ENCODE measurements at regions not wholly inside any gene's neighbourhood (a gene's known extent, or its start where the extent isn't known, plus 50 kb on each side); places are given as distances from the start of the nearest gene placed in this dataset.

DNA sequence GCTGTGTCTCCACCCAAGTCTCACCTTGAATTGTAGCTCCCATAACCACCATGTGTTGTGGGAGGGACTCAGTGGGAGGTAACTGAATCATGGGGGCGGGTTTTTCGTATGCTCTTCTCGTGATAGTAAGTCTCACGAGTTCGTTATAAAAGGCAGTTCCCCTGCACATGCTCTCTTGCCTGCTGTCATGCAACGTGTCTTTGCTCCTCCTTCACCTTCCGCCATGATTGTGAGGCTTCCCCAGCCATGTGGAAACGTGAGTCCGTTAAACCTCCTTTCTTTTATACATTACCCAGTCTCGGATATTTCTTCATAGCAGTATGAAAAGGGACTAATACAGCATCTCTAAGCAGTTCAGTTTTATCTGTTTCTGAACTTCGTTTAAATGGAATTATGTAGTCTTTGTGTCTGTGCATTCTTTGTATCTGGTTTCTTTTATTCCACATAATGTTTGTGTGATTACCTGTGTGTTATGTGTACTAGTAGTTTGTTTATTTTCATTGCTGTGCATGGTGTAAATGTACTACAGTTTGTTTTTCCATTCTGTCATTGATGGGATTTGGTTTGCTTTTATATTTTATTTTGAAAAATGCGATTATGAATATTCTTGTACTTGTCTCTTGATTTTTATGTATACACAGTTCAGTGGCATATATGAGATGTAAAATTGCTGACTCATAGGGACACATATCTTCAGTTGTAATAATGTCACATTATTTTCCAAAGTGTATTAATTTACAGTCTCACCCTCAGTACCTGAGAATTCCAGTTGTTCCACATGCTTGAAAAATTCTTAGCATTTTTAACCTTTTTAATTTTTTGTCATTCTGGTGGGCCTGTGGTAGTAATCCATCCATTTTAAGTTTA lies 304.9 kb downstream of the GBA3 start (continued):
- TF ChIP-seq ZNF699 (CRISPR knock-in tag; IDR thresholded peaks at IDR 0.05; ENCODE audit: insufficient replicate concordance): no peak
- no peak for TF ChIP-seq SMC3 (conservative IDR thresholded peaks at IDR 0.05; ENCODE audit: insufficient read depth, low read depth, low read length)
- no peak for TF ChIP-seq KDM4B (IDR thresholded peaks at IDR 0.05; ENCODE audit: borderline replicate concordance in 2 of 2, low read depth in 1 of 2)
- no peak for TF ChIP-seq PCBP1 (IDR thresholded peaks at IDR 0.05; ENCODE audit: low read depth, low read length, poor library complexity, severe bottlenecking)
- TF ChIP-seq NFXL1 (CRISPR knock-in tag; IDR thresholded peaks at IDR 0.05): no peak
- no peak for TF ChIP-seq ZKSCAN8 (CRISPR knock-in tag; IDR thresholded peaks at IDR 0.05)
- TF ChIP-seq ZBTB34 (CRISPR knock-in tag; IDR thresholded peaks at IDR 0.05): no peak
- TF ChIP-seq ZNF143 (CRISPR knock-in tag; IDR thresholded peaks at IDR 0.05): no peak
- TF ChIP-seq PTBP1 (IDR thresholded peaks at IDR 0.05; ENCODE audit: low read depth, low read length): no peak
- TF ChIP-seq MYC (IDR thresholded peaks at IDR 0.05; ENCODE audit: low read depth, low read length): peak; percentile 96
- TF ChIP-seq MYC (CRISPR knock-in tag; IDR thresholded peaks at IDR 0.05; ENCODE audit: borderline replicate concordance, low read depth): no peak
- TF ChIP-seq POLR2A (conservative IDR thresholded peaks at IDR 0.05): peak; percentile 79
- TF ChIP-seq, protein P1, sequence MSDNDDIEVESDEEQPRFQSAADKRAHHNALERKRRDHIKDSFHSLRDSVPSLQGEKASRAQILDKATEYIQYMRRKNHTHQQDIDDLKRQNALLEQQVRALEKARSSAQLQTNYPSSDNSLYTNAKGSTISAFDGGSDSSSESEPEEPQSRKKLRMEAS (CRISPR knock-in tag; IDR thresholded peaks at IDR 0.05): peak; percentile 52
- no peak for TF ChIP-seq FOXM1 (IDR thresholded peaks at IDR 0.05; ENCODE audit: low read depth)
- TF ChIP-seq FOXM1 (CRISPR knock-in tag; IDR thresholded peaks at IDR 0.05; ENCODE audit: low read depth): no peak
- TF ChIP-seq ZNF445 (CRISPR knock-in tag; IDR thresholded peaks at IDR 0.05; ENCODE audit: low read depth): no peak
- no peak for TF ChIP-seq HDGF (IDR thresholded peaks at IDR 0.05)
- TF ChIP-seq ASH1L (IDR thresholded peaks at IDR 0.05; ENCODE audit: borderline replicate concordance, low read depth, partially characterized antibody): no peak
- no peak for TF ChIP-seq TCF7 (IDR thresholded peaks at IDR 0.05; ENCODE audit: borderline replicate concordance)
- no peak for TF ChIP-seq POU5F1 (IDR thresholded peaks at IDR 0.05; ENCODE audit: borderline replicate concordance, low read depth, low read length, partially characterized antibody)
- no peak for TF ChIP-seq PHF21A (IDR thresholded peaks at IDR 0.05; ENCODE audit: borderline replicate concordance, low read depth)
- TF ChIP-seq ZNF79 (CRISPR knock-in tag; IDR thresholded peaks at IDR 0.05; ENCODE audit: low read depth): no peak
- no peak for TF ChIP-seq MED1 (CRISPR knock-in tag; IDR thresholded peaks at IDR 0.05; ENCODE audit: borderline replicate concordance)
- no peak for TF ChIP-seq CREB3 (tag; conservative IDR thresholded peaks at IDR 0.05; ENCODE audit: low read depth)
- peak in 1 of 2 experiments; percentile 27; a peak in 1 of 4 replicates for TF ChIP-seq HDAC1 (IDR thresholded peaks at IDR 0.05)
- TF ChIP-seq SMARCA5 (IDR thresholded peaks at IDR 0.05): no peak
- no peak for TF ChIP-seq IRF2 (CRISPR knock-in tag; IDR thresholded peaks at IDR 0.05)
- no peak for TF ChIP-seq CAMTA2 (CRISPR knock-in tag; conservative IDR thresholded peaks at IDR 0.05)

Data from K562 (cell line).